ENCODE measurements at regions not wholly inside any gene's neighbourhood (a gene's known extent, or its start where the extent isn't known, plus 50 kb on each side); places are given as distances from the start of the nearest gene placed in this dataset.

- no peak for ATAC-seq
- no peak for TF ChIP-seq TOX (CRISPR knock-in tag; IDR thresholded peaks at IDR 0.05; ENCODE audit: borderline replicate concordance)
- TF ChIP-seq, protein P1, sequence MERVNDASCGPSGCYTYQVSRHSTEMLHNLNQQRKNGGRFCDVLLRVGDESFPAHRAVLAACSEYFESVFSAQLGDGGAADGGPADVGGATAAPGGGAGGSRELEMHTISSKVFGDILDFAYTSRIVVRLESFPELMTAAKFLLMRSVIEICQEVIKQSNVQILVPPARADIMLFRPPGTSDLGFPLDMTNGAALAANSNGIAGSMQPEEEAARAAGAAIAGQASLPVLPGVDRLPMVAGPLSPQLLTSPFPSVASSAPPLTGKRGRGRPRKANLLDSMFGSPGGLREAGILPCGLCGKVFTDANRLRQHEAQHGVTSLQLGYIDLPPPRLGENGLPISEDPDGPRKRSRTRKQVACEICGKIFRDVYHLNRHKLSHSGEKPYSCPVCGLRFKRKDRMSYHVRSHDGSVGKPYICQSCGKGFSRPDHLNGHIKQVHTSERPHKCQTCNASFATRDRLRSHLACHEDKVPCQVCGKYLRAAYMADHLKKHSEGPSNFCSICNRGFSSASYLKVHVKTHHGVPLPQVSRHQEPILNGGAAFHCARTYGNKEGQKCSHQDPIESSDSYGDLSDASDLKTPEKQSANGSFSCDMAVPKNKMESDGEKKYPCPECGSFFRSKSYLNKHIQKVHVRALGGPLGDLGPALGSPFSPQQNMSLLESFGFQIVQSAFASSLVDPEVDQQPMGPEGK (CRISPR knock-in tag; IDR thresholded peaks at IDR 0.05; ENCODE audit: borderline replicate concordance) = no peak
- no peak for TF ChIP-seq ZFP3 (CRISPR knock-in tag; IDR thresholded peaks at IDR 0.05)
- TF ChIP-seq ZNF565 (CRISPR knock-in tag; conservative IDR thresholded peaks at IDR 0.05; ENCODE audit: low read depth) = no peak
- TF ChIP-seq RARB (CRISPR knock-in tag; IDR thresholded peaks at IDR 0.05) = no peak
- TF ChIP-seq BACH2 (CRISPR knock-in tag; IDR thresholded peaks at IDR 0.05; ENCODE audit: borderline replicate concordance) = no peak
Observed at GRCh38 chr2:160842286-160842685, 317.9 kb upstream of the TANK start.

DNA sequence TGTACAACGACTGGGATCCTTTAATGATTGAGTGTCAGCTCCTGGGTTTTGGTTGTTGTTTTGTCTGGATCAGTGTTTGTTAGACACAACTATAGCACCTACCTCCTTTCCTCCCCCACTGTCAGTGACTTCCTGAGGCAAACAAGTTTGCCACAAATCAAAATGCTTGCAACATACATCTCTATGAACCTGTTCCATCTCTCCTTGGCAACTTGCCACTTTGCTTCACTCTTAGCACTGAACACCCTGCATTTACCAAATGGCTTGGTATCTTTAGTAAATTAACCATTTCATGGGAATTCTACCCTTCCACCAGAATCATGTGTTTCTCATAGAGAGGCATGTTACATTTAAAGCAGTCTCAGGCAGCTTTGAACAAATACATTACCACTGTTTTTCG is 301.1 kb upstream of the TANK start:
- no peak for ATAC-seq
- TF ChIP-seq CSDC2 (CRISPR knock-in tag; IDR thresholded peaks at IDR 0.05) (no peak), GLIS3 (CRISPR knock-in tag; IDR thresholded peaks at IDR 0.05) (no peak), OSR1 (CRISPR knock-in tag; IDR thresholded peaks at IDR 0.05) (no peak), ZNF565 (CRISPR knock-in tag; conservative IDR thresholded peaks at IDR 0.05; ENCODE audit: low read depth) (no peak), SNAI2 (CRISPR knock-in tag; IDR thresholded peaks at IDR 0.05) (no peak), ZC3H10 (CRISPR knock-in tag; IDR thresholded peaks at IDR 0.05) (no peak)
- TF ChIP-seq, protein P1 (CRISPR knock-in tag; IDR thresholded peaks at IDR 0.05; ENCODE audit: borderline replicate concordance) = no peak

- ATAC-seq = no peak
Observed at GRCh38 chr2:160862226-160862625, 298.0 kb upstream of the TANK start.

GRCh38 chr2:160868891-160869290 is 291.3 kb upstream of the TANK start:
- no peak for TF ChIP-seq TOX (CRISPR knock-in tag; IDR thresholded peaks at IDR 0.05; ENCODE audit: borderline replicate concordance)
- TF ChIP-seq ZC3H10 (CRISPR knock-in tag; IDR thresholded peaks at IDR 0.05) = no peak
- peak; percentile 27 for ATAC-seq

More at GRCh38 chr2:160862226-160862625, 298.0 kb upstream of the TANK start:
- no peak for TF ChIP-seq ZFP3 (CRISPR knock-in tag; IDR thresholded peaks at IDR 0.05)
- TF ChIP-seq ZFP30 (CRISPR knock-in tag; IDR thresholded peaks at IDR 0.05) = no peak
- no peak for TF ChIP-seq PPARA (CRISPR knock-in tag; IDR thresholded peaks at IDR 0.05; ENCODE audit: borderline replicate concordance)
- no peak for TF ChIP-seq ZC3H10 (CRISPR knock-in tag; IDR thresholded peaks at IDR 0.05)
- no peak for TF ChIP-seq POU6F1 (CRISPR knock-in tag; IDR thresholded peaks at IDR 0.05; ENCODE audit: borderline replicate concordance, low read depth)
- TF ChIP-seq, protein P2, sequence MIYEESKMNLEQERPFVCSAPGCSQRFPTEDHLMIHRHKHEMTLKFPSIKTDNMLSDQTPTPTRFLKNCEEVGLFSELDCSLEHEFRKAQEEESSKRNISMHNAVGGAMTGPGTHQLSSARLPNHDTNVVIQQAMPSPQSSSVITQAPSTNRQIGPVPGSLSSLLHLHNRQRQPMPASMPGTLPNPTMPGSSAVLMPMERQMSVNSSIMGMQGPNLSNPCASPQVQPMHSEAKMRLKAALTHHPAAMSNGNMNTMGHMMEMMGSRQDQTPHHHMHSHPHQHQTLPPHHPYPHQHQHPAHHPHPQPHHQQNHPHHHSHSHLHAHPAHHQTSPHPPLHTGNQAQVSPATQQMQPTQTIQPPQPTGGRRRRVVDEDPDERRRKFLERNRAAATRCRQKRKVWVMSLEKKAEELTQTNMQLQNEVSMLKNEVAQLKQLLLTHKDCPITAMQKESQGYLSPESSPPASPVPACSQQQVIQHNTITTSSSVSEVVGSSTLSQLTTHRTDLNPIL (CRISPR knock-in tag; IDR thresholded peaks at IDR 0.05; ENCODE audit: low read depth) = no peak
- no peak for TF ChIP-seq ESRRG (CRISPR knock-in tag; IDR thresholded peaks at IDR 0.05)
- TF ChIP-seq, protein P1 (CRISPR knock-in tag; IDR thresholded peaks at IDR 0.05; ENCODE audit: borderline replicate concordance) = no peak
- TF ChIP-seq BACH2 (CRISPR knock-in tag; IDR thresholded peaks at IDR 0.05; ENCODE audit: borderline replicate concordance) = no peak
- TF ChIP-seq CSDC2 (CRISPR knock-in tag; IDR thresholded peaks at IDR 0.05) = no peak
- no peak for TF ChIP-seq OSR1 (CRISPR knock-in tag; IDR thresholded peaks at IDR 0.05)
- no peak for TF ChIP-seq ARNTL (CRISPR knock-in tag; IDR thresholded peaks at IDR 0.05; ENCODE audit: borderline replicate concordance, low read depth)
- no peak for TF ChIP-seq ZNF8 (CRISPR knock-in tag; IDR thresholded peaks at IDR 0.05)

All from SK-N-SH treated with all-trans-retinoic acid at 6 μM for 48 hours (cell line).